ENCODE measurements at regions not wholly inside any gene's neighbourhood (a gene's known extent, or its start where the extent isn't known, plus 50 kb on each side); places are given as distances from the start of the nearest gene placed in this dataset.

- Histone ChIP-seq H3K4me1 (replicated peaks in 1 of 2; ENCODE audit: control insufficient read depth in 2 of 2, insufficient read depth in 2 of 2, low read length in 2 of 2) (no peaks in the 10 kb centered on the region), H3K9me3 (replicated peaks; ENCODE audit: control insufficient read depth, insufficient read depth, low read depth, low read length) (no peaks in the 10 kb centered on the region), H3K27me3 (ENCODE audit: control insufficient read depth in 2 of 2, insufficient read depth in 2 of 2, low read length in 2 of 2) (peaks cover 0 to 7% of the 10 kb centered on the region in 2 experiments; a peak in 2 of 5 replicates), H3K27ac (ENCODE audit: extremely low read depth, low read depth, low read length) (no peak overlapping the region), H3K36me3 (ENCODE audit: control insufficient read depth, insufficient read depth, low read length) (no peaks in the 10 kb centered on the region), H3K9me1 (ENCODE audit: control insufficient read depth, insufficient read depth, low read length) (no peaks in the 10 kb centered on the region), H4K20me1 (replicated peaks; ENCODE audit: control insufficient read depth, insufficient read depth, low read length) (no peaks in the 10 kb centered on the region), H3K79me2 (ENCODE audit: control insufficient read depth, insufficient read depth, low read length) (no peaks in the 10 kb centered on the region), H2AFZ (ENCODE audit: low read depth, low read length) (no peak overlapping the region), H3K4me3 (no peak overlapping the region), H3K9ac (ENCODE audit: insufficient read depth in 1 of 2, low read depth in 2 of 2, low read length in 2 of 2) (no peak overlapping the region), H3K4me2 (ENCODE audit: insufficient read depth, low read length) (no peak overlapping the region)
- 0% methylated on average over 4 of the region's 4 CpGs for WGBS (ENCODE audit: insufficient coverage, low coverage, missing lambda C conversion rate)
- peak; percentile 41 for TF ChIP-seq RBM25 (IDR thresholded peaks at IDR 0.05; ENCODE audit: low read depth, low read length, severe bottlenecking)
- TF ChIP-seq CBX1 (IDR thresholded peaks at IDR 0.05; ENCODE audit: low read depth): no peak
- CTCF ChIA-PET (ENCODE audit: low intra/inter-chr PET ratio): no interaction called here
- ATAC-seq (no peak), FAIRE-seq (no peak), DNase-seq (ENCODE audit: extremely low read depth in 1 of 4, low spot score in 3 of 4) (no peak)
- in situ Hi-C loops (cut with MboI): no loop called here
- POLR2A ChIA-PET: no interaction called here
- BruUV-seq (replicated peaks): no TSS peak
- intact Hi-C loops (cut with micrococcal nuclease): no loop called here
Observed at GRCh38 chr12:115833704-115834103, 443.8 kb downstream of the MED13L start.

GRCh38 chr12:115830633-115831032 lies 446.9 kb downstream of the MED13L start:
- in situ Hi-C loops (cut with MboI) (no loop called here), intact Hi-C loops (cut with micrococcal nuclease) (no loop called here)
- no peak for ATAC-seq
- H2AFZ ChIP-seq (ENCODE audit: low read depth, low read length): no peak overlapping the region
- H3K9me3 ChIP-seq (replicated peaks; ENCODE audit: control insufficient read depth, insufficient read depth, low read depth, low read length): no peaks in the 10 kb centered on the region
- no peak for DNase-seq (ENCODE audit: extremely low read depth in 1 of 4, low spot score in 3 of 4)
- no peak for FAIRE-seq
- H3K36me3 ChIP-seq (ENCODE audit: control insufficient read depth, insufficient read depth, low read length): no peaks in the 10 kb centered on the region
- H3K79me2 ChIP-seq (ENCODE audit: control insufficient read depth, insufficient read depth, low read length): no peaks in the 10 kb centered on the region
- H3K27ac ChIP-seq (ENCODE audit: extremely low read depth, low read depth, low read length): no peak overlapping the region
- H3K4me2 ChIP-seq (ENCODE audit: insufficient read depth, low read length): no peak overlapping the region
- WGBS (ENCODE audit: insufficient coverage, low coverage, missing lambda C conversion rate): 2% methylated on average over 4 of the region's 4 CpGs
- BruUV-seq (replicated peaks): no TSS peak
- POLR2A ChIA-PET: no interaction called here
- no peaks in the 10 kb centered on the region for H3K9me1 ChIP-seq (ENCODE audit: control insufficient read depth, insufficient read depth, low read length)
- TF ChIP-seq YY1 (IDR thresholded peaks at IDR 0.05; ENCODE audit: borderline replicate concordance in 1 of 3, control insufficient read depth in 1 of 3, extremely low read depth in 1 of 3, insufficient read depth in 3 of 3, insufficient read length in 1 of 3, insufficient replicate concordance in 2 of 3, low read depth in 1 of 3, low read length in 2 of 3): no peak
- no peak for TF ChIP-seq ZNF57 (CRISPR knock-in tag; IDR thresholded peaks at IDR 0.05)
- no peak for TF ChIP-seq CEBPG (CRISPR knock-in tag; IDR thresholded peaks at IDR 0.05)
- no peak for TF ChIP-seq CEBPG (tag; conservative IDR thresholded peaks at IDR 0.05 in 1 of 2, IDR thresholded peaks at IDR 0.05 in 1 of 2)
- no peak for TF ChIP-seq NR2C1 (IDR thresholded peaks at IDR 0.05)
- no peak for TF ChIP-seq NR2C1 (tag; IDR thresholded peaks at IDR 0.05)
- H3K27me3 ChIP-seq (ENCODE audit: control insufficient read depth in 2 of 2, insufficient read depth in 2 of 2, low read length in 2 of 2): no peaks in the 10 kb centered on the region
- CTCF ChIA-PET (ENCODE audit: low intra/inter-chr PET ratio): no interaction called here
- H3K9ac ChIP-seq (ENCODE audit: insufficient read depth in 1 of 2, low read depth in 2 of 2, low read length in 2 of 2): no peak overlapping the region
- H4K20me1 ChIP-seq (replicated peaks; ENCODE audit: control insufficient read depth, insufficient read depth, low read length): no peaks in the 10 kb centered on the region
- H3K4me1 ChIP-seq (replicated peaks in 1 of 2; ENCODE audit: control insufficient read depth in 2 of 2, insufficient read depth in 2 of 2, low read length in 2 of 2): no peaks in the 10 kb centered on the region
- no peak overlapping the region for H3K4me3 ChIP-seq

All from K562 (cell line).